Esophagus squamous epithelium (tissue), 5 donors: ENCODE measurements at regions not wholly inside any gene's neighbourhood (a gene's known extent, or its start where the extent isn't known, plus 50 kb on each side); places are given as distances from the start of the nearest gene placed in this dataset.

ENCODE experiments used
- DNase-seq: peaks from one replicate; lab custom pipeline; 2025; lab: John Stamatoyannopoulos, UW
- H3K27ac ChIP-seq, 4 donors: fragments of 200-600 bp; sonication (generic); one replicate each; pipeline ENCODE4 v1.5.1; 2016 to 2019; ENCODE audit warnings: mild to moderate bottlenecking in 1 of 4
- H3K27me3 ChIP-seq, 4 donors: fragments of 200-600 bp; sonication (generic); 1 replicate in 3 of 4; 2 replicates in 1 of 4; pipeline versions ENCODE4 v1.5.1 to v1.6.0; 2017 to 2021; ENCODE audit warnings: antibody characterized with exemption in 1 of 4
- H3K36me3 ChIP-seq, 3 donors: fragments of 200-600 bp; sonication (generic); one replicate each; pipeline ENCODE4 v1.5.1; 2016 to 2019
- H3K4me1 ChIP-seq, 3 donors: fragments of 200-600 bp; sonication (generic); one replicate each; pipeline ENCODE4 v1.5.1; 2017 to 2019
- H3K4me3 ChIP-seq, 4 donors: fragments of 200-600 bp; sonication (generic); 1 replicate in 3 of 4; 2 replicates in 1 of 4; pipeline ENCODE4 v1.5.1; 2016 to 2019; ENCODE audit warnings: mild to moderate bottlenecking in 2 of 4, moderate library complexity in 1 of 4
- H3K9me3 ChIP-seq, 3 donors: fragments of 200-600 bp; sonication (generic); one replicate each; pipeline ENCODE4 v1.5.1; 2016 to 2019
- POLR2A ChIP-seq, 4 donors: fragments of 450-650 bp; IDR thresholded peaks; one replicate each; pipeline ENCODE4 v1.6.1; 2017; ENCODE audit warnings: antibody characterized with exemption in 4 of 4, mild to moderate bottlenecking in 4 of 4, moderate library complexity in 3 of 4
- WGBS, 2 donors: methylation state at CpG; one replicate each; pipeline ENCODE4 v1.1.5; 2018; 5-methylcytosine and 5-hydroxymethylcytosine counted together
- intact Hi-C: fragments of 100-400 bp; cut with DNase I; formaldehyde crosslinking; loops from one replicate; pipeline ENCODE4 v1.15.0; 2022
- TF ChIP-seq, protein P1 (sequence below), 6 experiments: fragments of 450-650 bp in 4 of 6; fragments of 200-600 bp in 2 of 6; sonication (generic) in 2 of 6; IDR thresholded peaks; one replicate each; pipeline ENCODE4 v1.5.1; 2016 to 2019; ENCODE audit warnings: antibody characterized with exemption in 6 of 6, mild to moderate bottlenecking in 4 of 6, moderate library complexity in 4 of 6
- donor health status: DM: yes; HTN: yes; CAD: no.

DNA sequence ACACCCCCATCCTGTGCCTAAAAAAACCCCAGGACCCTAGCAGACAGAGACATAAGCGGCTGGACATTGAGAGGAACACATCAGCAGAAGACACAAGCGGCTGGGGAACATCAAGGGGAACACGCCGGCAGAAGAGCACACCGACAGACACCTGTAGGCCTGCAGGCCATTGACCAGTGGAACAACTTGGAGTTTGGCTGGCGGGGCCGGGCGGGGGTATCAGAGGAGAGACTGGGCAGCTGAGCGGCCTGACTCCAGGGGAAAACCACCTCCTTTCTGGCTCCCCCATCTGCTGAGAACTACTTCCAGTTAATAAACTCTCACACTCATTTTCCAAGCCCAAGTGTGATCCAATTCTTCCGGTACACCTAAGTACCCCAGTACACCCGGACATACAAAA is 264.7 kb upstream of the ISX start:
- Histone ChIP-seq H3K4me3 (no peak overlapping the region), H3K27ac (no peak overlapping the region), H3K9me3 (no peaks in the 10 kb centered on the region), H3K27me3 (peaks cover 0 to 16% (median 0%) of the 10 kb centered on the region in 4 donors), H3K4me1 (peaks cover 0 to 6% (median 0%) of the 10 kb centered on the region in 3 donors), H3K36me3 (no peaks in the 10 kb centered on the region)
- TF ChIP-seq, protein P1, sequence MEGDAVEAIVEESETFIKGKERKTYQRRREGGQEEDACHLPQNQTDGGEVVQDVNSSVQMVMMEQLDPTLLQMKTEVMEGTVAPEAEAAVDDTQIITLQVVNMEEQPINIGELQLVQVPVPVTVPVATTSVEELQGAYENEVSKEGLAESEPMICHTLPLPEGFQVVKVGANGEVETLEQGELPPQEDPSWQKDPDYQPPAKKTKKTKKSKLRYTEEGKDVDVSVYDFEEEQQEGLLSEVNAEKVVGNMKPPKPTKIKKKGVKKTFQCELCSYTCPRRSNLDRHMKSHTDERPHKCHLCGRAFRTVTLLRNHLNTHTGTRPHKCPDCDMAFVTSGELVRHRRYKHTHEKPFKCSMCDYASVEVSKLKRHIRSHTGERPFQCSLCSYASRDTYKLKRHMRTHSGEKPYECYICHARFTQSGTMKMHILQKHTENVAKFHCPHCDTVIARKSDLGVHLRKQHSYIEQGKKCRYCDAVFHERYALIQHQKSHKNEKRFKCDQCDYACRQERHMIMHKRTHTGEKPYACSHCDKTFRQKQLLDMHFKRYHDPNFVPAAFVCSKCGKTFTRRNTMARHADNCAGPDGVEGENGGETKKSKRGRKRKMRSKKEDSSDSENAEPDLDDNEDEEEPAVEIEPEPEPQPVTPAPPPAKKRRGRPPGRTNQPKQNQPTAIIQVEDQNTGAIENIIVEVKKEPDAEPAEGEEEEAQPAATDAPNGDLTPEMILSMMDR (IDR thresholded peaks at IDR 0.05), result no peak
- TF ChIP-seq POLR2A (IDR thresholded peaks at IDR 0.05), result no peak
- DNase-seq, result no peak
- intact Hi-C loops, result no loop called here
- 89 to 92% methylated on average over 6 to 11 of the region's 11 CpGs for WGBS, 2 donors

- no peaks in the 10 kb centered on the region for H3K9me3 ChIP-seq
- no peak overlapping the region for H3K4me3 ChIP-seq
- WGBS, 2 donors, result 74 to 75% methylated on average over 3 of the region's 3 CpGs
- peaks cover 0 to 6% (median 0%) of the 10 kb centered on the region in 3 donors for H3K4me1 ChIP-seq
- DNase-seq, result no peak
- H3K36me3 ChIP-seq, result no peaks in the 10 kb centered on the region
- TF ChIP-seq, protein P1 (IDR thresholded peaks at IDR 0.05), result no peak
- TF ChIP-seq POLR2A (IDR thresholded peaks at IDR 0.05), result no peak
- H3K27ac ChIP-seq, result no peak overlapping the region
- intact Hi-C loops, result no loop called here
- peaks cover 0 to 25% (median 0%) of the 10 kb centered on the region in 4 donors for H3K27me3 ChIP-seq
Observed at GRCh38 chr22:34804091-34804490, 261.9 kb upstream of the ISX start.

DNA sequence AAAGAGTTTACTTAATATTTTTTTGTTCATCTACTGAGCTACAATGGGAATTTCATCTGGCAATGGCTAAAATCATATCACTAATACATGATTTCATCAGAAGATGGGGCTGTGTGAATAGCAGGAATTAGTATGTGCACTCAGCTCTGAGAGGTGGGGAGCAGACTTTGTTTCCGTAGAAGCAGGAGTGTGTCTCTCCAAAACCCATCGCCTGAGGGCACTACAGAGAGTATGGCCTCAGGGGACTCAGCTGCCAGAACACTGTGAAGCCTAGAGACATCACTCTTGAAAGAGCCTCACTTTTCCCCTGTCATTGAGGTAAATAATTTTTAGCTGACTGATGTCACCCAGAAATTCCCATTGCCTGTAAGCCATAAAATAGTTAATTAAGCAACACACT is 261.4 kb upstream of the ISX start:
- no peaks in the 10 kb centered on the region for H3K9me3 ChIP-seq
- H3K4me1 ChIP-seq, result peaks cover 0 to 6% (median 0%) of the 10 kb centered on the region in 3 donors
- WGBS, 2 donors, result 34 to 47% methylated on average over 2 of the region's 2 CpGs
- no peak overlapping the region for H3K4me3 ChIP-seq
- TF ChIP-seq POLR2A (IDR thresholded peaks at IDR 0.05), result no peak
- TF ChIP-seq, protein P1 (IDR thresholded peaks at IDR 0.05), result no peak
- intact Hi-C loops, result no loop called here
- no peak for DNase-seq
- peaks cover 0 to 20% (median 0%) of the 10 kb centered on the region in 4 donors for H3K27me3 ChIP-seq
- no peak overlapping the region for H3K27ac ChIP-seq
- H3K36me3 ChIP-seq, result no peaks in the 10 kb centered on the region

DNA sequence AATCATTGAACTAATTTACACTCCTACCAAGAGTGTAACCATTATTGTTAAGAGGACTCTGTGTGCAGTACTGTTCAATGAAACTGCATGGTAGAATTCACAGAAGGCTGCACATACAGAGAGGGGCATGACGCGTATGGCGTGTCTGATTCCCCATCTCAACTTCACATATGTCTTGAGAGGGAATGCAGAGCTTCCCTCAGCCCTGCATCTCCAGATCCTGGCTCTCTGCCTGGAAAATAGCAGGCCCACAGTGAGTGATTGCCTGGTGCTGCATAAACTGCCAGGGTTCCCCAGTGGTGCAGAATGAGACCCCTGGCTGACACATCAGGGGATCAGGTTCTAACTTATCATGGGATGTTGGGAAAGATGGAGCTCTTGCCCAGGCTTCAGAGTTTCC is 260.2 kb upstream of the ISX start:
- TF ChIP-seq, protein P1 (IDR thresholded peaks at IDR 0.05), result no peak
- no peak for TF ChIP-seq POLR2A (IDR thresholded peaks at IDR 0.05)
- Histone ChIP-seq H3K27me3 (peaks cover 0 to 12% (median 0%) of the 10 kb centered on the region in 4 donors), H3K4me1 (no peaks in the 10 kb centered on the region), H3K9me3 (no peaks in the 10 kb centered on the region), H3K4me3 (no peak overlapping the region), H3K27ac (no peak overlapping the region), H3K36me3 (no peaks in the 10 kb centered on the region)
- intact Hi-C loops, result no loop called here
- no peak for DNase-seq
- 93 to 96% methylated on average over 3 of the region's 3 CpGs for WGBS, 2 donors

- no peaks in the 10 kb centered on the region for H3K36me3 ChIP-seq
- intact Hi-C loops, result no loop called here
- peaks cover 0 to 12% (median 0%) of the 10 kb centered on the region in 4 donors for H3K27me3 ChIP-seq
- no peak overlapping the region for H3K27ac ChIP-seq
- H3K9me3 ChIP-seq, result no peaks in the 10 kb centered on the region
- no peak overlapping the region for H3K4me3 ChIP-seq
- no peak for TF ChIP-seq POLR2A (IDR thresholded peaks at IDR 0.05)
- TF ChIP-seq, protein P1 (IDR thresholded peaks at IDR 0.05), result no peak
- no peak for DNase-seq
- no peaks in the 10 kb centered on the region for H3K4me1 ChIP-seq
Observed at GRCh38 chr22:34808618-34809017, 257.3 kb upstream of the ISX start.
